ENCODE measurements at regions not wholly inside any gene's neighbourhood (a gene's known extent, or its start where the extent isn't known, plus 50 kb on each side); places are given as distances from the start of the nearest gene placed in this dataset.

DNA sequence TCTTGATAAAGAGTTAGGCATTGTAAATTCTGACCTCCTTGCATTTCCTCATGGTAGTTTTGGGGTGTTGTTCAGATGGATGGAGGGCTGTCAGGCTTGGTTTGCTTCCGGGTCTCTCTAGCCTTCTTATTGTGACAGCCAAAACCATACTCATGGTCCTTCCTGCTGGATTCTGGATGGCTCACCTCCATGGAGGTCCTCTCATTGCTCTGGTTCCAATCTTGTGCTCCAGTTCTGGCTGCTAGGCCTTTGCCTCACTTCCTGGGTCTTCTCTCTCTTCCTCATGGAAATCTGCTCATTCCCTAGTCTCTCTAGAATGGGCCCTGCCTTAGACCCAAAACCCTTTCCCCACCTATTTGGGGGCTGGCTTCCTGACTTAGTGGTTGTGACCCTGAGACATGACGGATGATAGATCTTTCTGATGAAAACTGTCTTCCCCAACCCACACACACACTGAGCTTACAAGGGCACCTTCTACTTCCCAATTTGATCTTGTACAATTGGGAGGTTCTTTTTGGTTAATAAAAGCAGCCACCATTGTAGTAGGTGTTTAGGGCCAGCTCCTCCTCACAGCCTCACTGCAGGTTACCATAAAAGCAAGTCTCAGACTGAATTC lies 66.2 kb upstream of the XCR1 start:
- Mint-ChIP-seq H3K27ac (ENCODE audit: low read depth) (peak overlapping the region; percentile 23), H3K4me1 (peaks cover 52% of the 10 kb centered on the region), H3K4me3 (no peak overlapping the region), H3K36me3 (ENCODE audit: insufficient read depth) (no peaks in the 10 kb centered on the region), H3K27me3 (no peaks in the 10 kb centered on the region), H3K9me3 (no peaks in the 10 kb centered on the region)
- DNase-seq (ENCODE audit: low spot score in 2 of 2) = no peak
- no peak for ATAC-seq (replicated peaks; ENCODE audit: extremely low read depth, poor library complexity, severe bottlenecking)

DNA sequence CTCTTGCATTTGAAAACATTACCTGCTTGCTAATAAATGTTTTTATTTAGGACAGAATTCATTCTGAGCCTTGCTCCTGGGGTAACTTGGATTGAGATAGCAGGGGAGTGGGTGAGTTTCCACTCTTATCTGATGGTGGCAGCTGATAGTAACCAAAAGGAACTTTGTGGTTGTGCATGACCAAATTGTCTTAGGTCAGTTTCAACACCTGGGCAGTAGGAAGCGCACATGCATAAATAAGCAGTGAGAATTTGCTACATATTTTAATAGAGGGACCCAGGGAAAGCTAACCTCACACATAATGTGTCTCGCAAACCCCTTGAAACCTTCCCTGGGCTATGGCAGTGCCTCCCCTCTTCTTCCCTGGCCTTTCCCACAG lies 65.4 kb upstream of the XCR1 start:
- Mint-ChIP-seq H3K36me3 (ENCODE audit: insufficient read depth) (no peaks in the 10 kb centered on the region), H3K4me3 (no peak overlapping the region), H3K27me3 (no peaks in the 10 kb centered on the region), H3K4me1 (peaks cover 48% of the 10 kb centered on the region), H3K9me3 (no peaks in the 10 kb centered on the region), H3K27ac (ENCODE audit: low read depth) (no peak overlapping the region)
- no peak for ATAC-seq (replicated peaks; ENCODE audit: extremely low read depth, poor library complexity, severe bottlenecking)
- no peak for DNase-seq (ENCODE audit: low spot score in 2 of 2)

DNA sequence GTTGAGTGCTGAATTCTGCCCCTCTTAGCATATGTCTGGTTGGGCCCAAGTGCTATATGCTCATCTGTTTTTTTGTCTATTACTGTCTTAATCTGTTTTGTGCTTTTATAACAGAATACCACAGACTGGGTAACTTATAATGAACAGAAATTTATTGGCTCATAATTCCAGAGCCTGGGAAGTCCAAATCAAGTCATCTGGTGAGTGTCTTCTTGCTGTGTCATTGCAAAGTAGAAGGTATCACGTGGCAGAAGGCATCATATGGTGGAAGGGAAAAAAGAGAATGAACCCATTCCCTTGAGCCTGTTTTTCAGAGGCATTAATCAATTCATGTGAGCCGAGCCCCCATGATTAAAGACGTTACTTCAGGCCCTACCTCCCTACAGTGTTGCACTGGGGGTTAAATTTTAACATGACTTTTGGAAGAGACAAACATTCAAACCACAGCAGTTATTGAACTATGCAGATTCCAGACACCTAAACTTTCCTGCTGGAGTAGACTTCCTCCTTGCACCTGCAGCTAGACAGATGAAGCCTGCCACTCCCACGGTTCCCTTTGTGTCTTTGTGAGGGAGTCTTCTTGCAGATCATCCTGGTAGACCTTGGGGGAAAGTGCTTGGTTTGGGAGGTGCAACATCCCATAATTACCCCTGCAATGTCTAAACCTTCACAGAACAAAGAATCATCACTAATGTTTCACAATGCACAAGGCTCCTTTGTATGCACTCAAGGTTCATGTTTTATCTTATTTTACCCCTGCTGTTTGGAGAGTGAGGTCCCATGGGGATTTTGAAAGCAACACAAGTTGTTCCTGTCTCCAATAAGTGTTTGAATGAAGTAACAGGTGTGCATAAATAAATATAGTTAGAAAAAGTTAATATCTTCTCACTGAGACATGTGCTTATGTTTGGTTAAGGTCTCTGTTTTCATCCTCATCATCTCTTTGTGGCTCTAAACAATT lies 64.7 kb upstream of the XCR1 start:
- ATAC-seq (replicated peaks; ENCODE audit: extremely low read depth, poor library complexity, severe bottlenecking) (no peak), DNase-seq (ENCODE audit: low spot score in 2 of 2) (no peak)
- Mint-ChIP-seq H3K9me3 (no peaks in the 10 kb centered on the region), H3K27me3 (no peaks in the 10 kb centered on the region), H3K4me3 (no peak overlapping the region), H3K4me1 (peaks cover 44% of the 10 kb centered on the region), H3K27ac (ENCODE audit: low read depth) (no peak overlapping the region), H3K36me3 (ENCODE audit: insufficient read depth) (no peaks in the 10 kb centered on the region)

DNA sequence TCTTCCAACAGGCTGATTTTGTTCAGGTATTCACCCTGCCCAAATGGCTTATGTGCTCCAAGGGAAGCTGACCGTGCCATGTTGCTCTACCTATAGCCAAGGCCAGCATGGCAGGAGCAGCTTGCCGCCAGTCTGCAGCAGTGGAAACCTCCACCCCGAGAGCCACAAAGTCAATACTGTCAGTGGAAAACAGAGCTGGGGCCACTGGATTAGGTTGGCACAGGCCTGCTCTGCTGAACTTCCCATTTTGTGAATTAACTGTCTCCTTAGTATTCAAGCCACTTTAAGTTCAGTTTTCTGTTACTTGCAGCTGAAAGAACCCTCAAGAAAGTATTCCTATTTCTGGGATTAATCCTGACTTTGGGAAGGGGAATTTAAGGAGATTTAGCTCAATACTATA lies 63.8 kb upstream of the XCR1 start:
- Mint-ChIP-seq H3K27ac (ENCODE audit: low read depth) (no peak overlapping the region), H3K36me3 (ENCODE audit: insufficient read depth) (no peaks in the 10 kb centered on the region), H3K4me3 (no peak overlapping the region), H3K9me3 (no peaks in the 10 kb centered on the region), H3K27me3 (no peaks in the 10 kb centered on the region), H3K4me1 (peaks cover 41% of the 10 kb centered on the region)
- DNase-seq (ENCODE audit: low spot score in 2 of 2) = no peak
- no peak for ATAC-seq (replicated peaks; ENCODE audit: extremely low read depth, poor library complexity, severe bottlenecking)

DNA sequence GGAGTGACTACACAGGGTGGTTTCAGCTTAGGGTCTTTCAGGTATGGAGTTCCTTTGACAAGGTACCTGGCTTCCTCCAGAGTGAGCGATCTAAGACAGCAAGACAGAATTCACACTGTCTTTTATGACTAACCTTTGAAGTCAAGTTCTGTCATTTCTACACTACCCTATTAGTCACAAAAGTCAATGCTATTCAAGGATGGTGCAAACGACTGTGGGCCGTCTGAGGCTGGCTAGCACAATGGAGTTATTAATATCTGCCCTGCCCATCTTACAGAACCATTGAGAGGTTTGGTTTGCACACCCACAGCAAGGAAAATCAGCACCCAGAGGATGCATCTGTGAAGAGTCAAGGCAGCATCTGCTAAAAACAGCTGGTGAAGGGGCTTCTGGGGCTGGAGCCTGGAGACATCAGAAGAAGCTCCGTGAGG lies 62.9 kb upstream of the XCR1 start:
- ATAC-seq (replicated peaks; ENCODE audit: extremely low read depth, poor library complexity, severe bottlenecking) = no peak
- Mint-ChIP-seq H3K4me1 (peaks cover 41% of the 10 kb centered on the region), H3K27ac (ENCODE audit: low read depth) (no peak overlapping the region)

DNA sequence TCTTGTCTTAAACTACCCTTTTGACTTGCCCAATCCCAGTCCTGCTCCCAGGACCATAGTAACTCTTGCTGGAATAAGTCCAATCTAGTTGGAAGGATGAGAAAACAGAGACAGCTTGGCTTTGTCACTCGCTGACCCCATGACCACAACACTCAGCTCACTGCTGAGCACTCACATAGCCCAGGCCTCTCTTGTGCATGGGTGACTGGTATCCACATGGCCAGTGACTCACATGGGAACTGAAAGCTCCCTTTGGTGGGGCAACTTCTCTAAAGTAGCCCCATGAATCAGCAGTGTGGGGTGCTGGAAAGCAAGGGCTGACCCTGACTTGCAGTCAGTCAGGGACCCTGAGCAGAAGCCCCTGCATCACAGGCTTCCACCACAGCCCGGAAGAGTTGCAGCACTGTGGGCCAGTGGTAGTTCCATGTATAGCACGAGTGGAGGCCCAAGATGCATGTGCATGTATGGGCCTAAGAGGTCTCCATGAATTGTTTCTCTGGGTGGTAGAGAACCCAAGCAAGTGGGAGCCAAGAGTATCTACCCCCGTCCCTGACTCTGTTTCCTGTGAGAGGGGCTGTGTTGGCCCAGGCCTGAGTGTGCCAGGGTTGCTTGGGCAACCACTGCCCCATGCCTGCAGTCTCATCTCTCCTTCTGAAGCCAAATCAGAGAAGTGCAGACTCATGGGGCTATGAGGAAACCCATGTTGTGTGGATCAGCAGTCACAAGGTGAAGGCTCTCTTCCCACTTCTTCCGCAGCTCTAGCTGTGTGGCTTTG lies 62.1 kb upstream of the XCR1 start:
- no peaks in the 10 kb centered on the region for H3K9me3 Mint-ChIP-seq
- H3K27me3 Mint-ChIP-seq = no peaks in the 10 kb centered on the region
- H3K36me3 Mint-ChIP-seq (ENCODE audit: insufficient read depth) = no peaks in the 10 kb centered on the region
- no peak overlapping the region for H3K4me3 Mint-ChIP-seq
- DNase-seq (ENCODE audit: low spot score in 2 of 2) (no peak), ATAC-seq (replicated peaks; ENCODE audit: extremely low read depth, poor library complexity, severe bottlenecking) (peak; percentile 43)
- peaks cover 41% of the 10 kb centered on the region for H3K4me1 Mint-ChIP-seq
- H3K27ac Mint-ChIP-seq (ENCODE audit: low read depth) = peak overlapping the region; percentile 24

More for the DNA sequence above, 62.9 kb upstream of the XCR1 start:
- H3K36me3 Mint-ChIP-seq (ENCODE audit: insufficient read depth) = no peaks in the 10 kb centered on the region
- H3K4me3 Mint-ChIP-seq = no peak overlapping the region
- DNase-seq (ENCODE audit: low spot score in 2 of 2) = no peak
- no peaks in the 10 kb centered on the region for H3K27me3 Mint-ChIP-seq
- H3K9me3 Mint-ChIP-seq = no peaks in the 10 kb centered on the region

DNA sequence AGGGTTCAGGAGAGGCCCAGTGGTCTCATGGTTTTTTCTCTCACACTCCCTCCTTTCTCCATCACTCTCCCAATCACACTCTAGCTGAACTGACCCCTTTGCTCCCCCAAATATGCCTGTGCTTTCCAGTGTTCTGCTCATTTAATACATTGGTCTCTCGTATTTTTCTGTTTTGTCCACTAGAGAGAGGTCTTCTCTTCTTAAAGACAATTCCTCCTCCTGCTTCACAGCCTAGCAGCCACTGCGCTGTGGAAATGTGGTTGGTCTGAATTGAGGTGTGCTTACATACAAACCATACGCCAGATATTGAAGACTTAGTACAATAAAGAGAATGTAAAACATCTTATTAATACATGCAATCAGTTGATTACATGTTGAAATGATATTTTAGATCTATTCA lies 60.6 kb upstream of the XCR1 start:
- Mint-ChIP-seq H3K9me3 (no peaks in the 10 kb centered on the region), H3K36me3 (ENCODE audit: insufficient read depth) (no peaks in the 10 kb centered on the region), H3K27me3 (no peaks in the 10 kb centered on the region), H3K27ac (ENCODE audit: low read depth) (no peak overlapping the region), H3K4me1 (peaks cover 31% of the 10 kb centered on the region), H3K4me3 (no peak overlapping the region)
- no peak for ATAC-seq (replicated peaks; ENCODE audit: extremely low read depth, poor library complexity, severe bottlenecking)
- no peak for DNase-seq (ENCODE audit: low spot score in 2 of 2)

DNA sequence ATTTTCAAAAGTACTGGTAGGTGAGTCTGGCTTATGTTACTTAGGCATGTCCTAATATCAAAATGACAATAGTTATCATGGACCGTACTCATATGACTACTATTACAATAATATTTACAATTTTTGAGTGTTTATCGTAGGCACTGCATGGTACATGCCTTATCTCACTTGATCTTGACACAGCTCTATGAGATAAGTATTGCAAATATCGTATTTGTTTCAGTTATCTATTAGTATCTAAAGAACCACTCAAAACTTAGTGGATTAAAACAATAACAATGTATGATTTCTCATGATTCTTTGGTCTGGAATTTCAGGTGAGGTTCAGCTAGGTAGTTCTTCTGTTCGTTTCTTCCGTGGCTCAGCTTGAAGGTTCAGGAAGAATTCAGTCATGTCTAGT lies 59.7 kb upstream of the XCR1 start:
- Mint-ChIP-seq H3K4me1 (peaks cover 22% of the 10 kb centered on the region), H3K27ac (ENCODE audit: low read depth) (no peak overlapping the region), H3K9me3 (no peaks in the 10 kb centered on the region), H3K27me3 (no peaks in the 10 kb centered on the region), H3K4me3 (no peak overlapping the region), H3K36me3 (ENCODE audit: insufficient read depth) (peaks cover 2% of the 10 kb centered on the region)
- no peak for ATAC-seq (replicated peaks; ENCODE audit: extremely low read depth, poor library complexity, severe bottlenecking)
- no peak for DNase-seq (ENCODE audit: low spot score in 2 of 2)

DNA sequence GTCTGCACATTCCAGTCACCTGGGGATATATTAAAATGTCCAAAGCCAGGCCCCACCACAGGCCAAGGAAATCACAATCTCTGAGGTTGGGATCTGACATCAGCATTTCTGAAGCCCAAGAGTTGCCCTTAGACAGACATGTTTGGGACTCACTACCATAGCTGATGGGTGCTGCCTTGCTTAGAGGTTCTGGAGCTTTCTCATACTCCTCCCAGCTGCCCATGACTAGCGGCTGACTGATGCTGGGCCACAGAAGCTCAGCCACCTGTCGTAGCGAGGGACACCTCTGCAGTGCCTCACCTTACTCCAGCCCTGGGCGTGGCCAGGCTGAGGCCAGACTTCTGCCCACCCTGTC lies 58.8 kb upstream of the XCR1 start:
- no peak for ATAC-seq (replicated peaks; ENCODE audit: extremely low read depth, poor library complexity, severe bottlenecking)
- no peak for DNase-seq (ENCODE audit: low spot score in 2 of 2)
- Mint-ChIP-seq H3K27me3 (no peaks in the 10 kb centered on the region), H3K9me3 (no peaks in the 10 kb centered on the region), H3K4me1 (peaks cover 21% of the 10 kb centered on the region), H3K27ac (ENCODE audit: low read depth) (no peak overlapping the region), H3K4me3 (no peak overlapping the region), H3K36me3 (ENCODE audit: insufficient read depth) (peaks cover 2% of the 10 kb centered on the region)

DNA sequence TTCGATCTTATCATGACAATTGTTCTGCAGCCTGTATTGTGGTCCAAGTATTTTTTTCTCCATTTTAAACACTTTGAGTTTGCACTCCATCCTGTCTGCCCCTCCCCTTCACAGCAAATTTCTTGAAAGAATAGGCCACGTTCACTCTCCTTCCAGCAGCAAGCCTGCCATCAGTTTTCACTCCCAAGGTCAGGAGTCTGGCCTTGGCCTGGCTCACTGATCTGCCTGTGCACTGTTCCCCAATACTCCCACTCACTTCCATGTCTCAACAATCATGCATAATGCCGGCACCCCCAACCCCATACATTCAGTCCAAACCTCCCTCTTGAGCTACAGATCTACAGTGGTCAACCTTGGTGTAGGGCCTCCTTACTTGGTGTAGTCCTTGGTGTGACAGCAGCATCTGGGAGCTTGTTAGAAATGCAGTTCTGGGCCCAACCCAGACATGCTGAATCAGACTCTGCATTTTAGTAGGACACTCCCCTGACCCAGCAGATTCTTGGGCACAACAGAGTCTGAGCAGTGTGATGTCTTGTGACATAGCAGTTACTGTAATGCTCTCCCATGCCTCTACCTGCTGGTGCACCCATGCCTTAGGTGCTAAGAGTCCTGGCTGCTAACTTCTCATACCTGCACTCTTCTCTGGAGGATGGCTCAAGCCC lies 58.3 kb upstream of the XCR1 start:
- no peak for ATAC-seq (replicated peaks; ENCODE audit: extremely low read depth, poor library complexity, severe bottlenecking)
- Mint-ChIP-seq H3K4me1 (peaks cover 21% of the 10 kb centered on the region), H3K27ac (ENCODE audit: low read depth) (no peak overlapping the region), H3K27me3 (no peaks in the 10 kb centered on the region), H3K36me3 (ENCODE audit: insufficient read depth) (peaks cover 2% of the 10 kb centered on the region), H3K9me3 (no peaks in the 10 kb centered on the region), H3K4me3 (no peak overlapping the region)
- no peak for DNase-seq (ENCODE audit: low spot score in 2 of 2)

DNA sequence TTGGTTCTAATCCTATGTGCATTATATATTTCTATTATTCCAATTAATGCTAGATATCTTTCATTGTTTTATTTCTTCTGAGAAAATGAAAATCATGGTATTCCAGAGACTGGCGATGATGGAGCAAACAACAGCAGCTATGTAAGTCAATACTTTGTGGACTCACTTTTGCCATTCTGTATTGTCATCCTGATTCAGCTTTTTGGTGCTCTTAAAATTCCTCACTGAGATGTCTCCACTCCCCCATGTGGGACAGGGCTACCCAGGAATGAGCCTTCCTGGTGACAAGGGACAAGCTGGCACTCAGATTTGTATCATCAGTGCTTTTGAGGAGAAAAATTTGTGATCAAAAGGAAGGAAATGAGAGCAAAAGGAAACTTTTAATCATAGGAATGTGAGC lies 56.7 kb upstream of the XCR1 start:
- Mint-ChIP-seq H3K27me3 (no peaks in the 10 kb centered on the region), H3K36me3 (ENCODE audit: insufficient read depth) (peaks cover 2% of the 10 kb centered on the region), H3K4me1 (peaks cover 6% of the 10 kb centered on the region), H3K27ac (ENCODE audit: low read depth) (no peak overlapping the region), H3K4me3 (no peak overlapping the region), H3K9me3 (no peaks in the 10 kb centered on the region)
- no peak for DNase-seq (ENCODE audit: low spot score in 2 of 2)
- no peak for ATAC-seq (replicated peaks; ENCODE audit: extremely low read depth, poor library complexity, severe bottlenecking)

DNA sequence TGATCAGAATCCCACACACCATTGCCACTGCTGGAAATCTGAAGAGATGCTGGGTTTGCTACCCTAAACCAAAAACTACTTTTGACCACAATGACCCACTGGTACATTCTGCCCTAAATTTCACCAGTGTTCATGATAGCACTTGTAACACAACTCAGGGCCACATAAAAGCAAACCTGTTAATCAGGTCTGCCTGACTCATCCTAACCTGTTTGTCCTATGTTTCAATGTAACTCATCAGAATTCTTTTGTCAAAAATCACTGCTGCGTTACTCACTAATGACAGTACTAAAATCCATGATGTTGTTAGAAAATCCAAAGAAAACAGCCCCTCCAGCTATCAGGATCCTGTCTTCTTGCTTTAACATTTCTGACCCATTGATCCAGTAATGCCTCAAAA lies 55.6 kb upstream of the XCR1 start:
- H3K27ac Mint-ChIP-seq (ENCODE audit: low read depth) = no peak overlapping the region
- H3K27me3 Mint-ChIP-seq = no peaks in the 10 kb centered on the region
- no peaks in the 10 kb centered on the region for H3K9me3 Mint-ChIP-seq
- ATAC-seq (replicated peaks; ENCODE audit: extremely low read depth, poor library complexity, severe bottlenecking) (no peak), DNase-seq (ENCODE audit: low spot score in 2 of 2) (no peak)
- no peak overlapping the region for H3K4me3 Mint-ChIP-seq
- H3K4me1 Mint-ChIP-seq = peaks cover 12% of the 10 kb centered on the region
- H3K36me3 Mint-ChIP-seq (ENCODE audit: insufficient read depth) = peaks cover 2% of the 10 kb centered on the region

Measured in central memory CD8-positive, alpha-beta T cell (primary cell).